ENCODE measurements at regions not wholly inside any gene's neighbourhood (a gene's known extent, or its start where the extent isn't known, plus 50 kb on each side); places are given as distances from the start of the nearest gene placed in this dataset.

GRCh38 chr9:113659039-113659438 is 195.5 kb downstream of the RGS3 start:
- no peak for TF ChIP-seq CTCF (IDR thresholded peaks at IDR 0.05; ENCODE audit: insufficient read depth, low read depth, low read length)
- no peak for TF ChIP-seq EZH2 (IDR thresholded peaks at IDR 0.05; ENCODE audit: insufficient read depth, low read length)

Measured in astrocyte (in vitro differentiated cells and primary cell).